ENCODE measurements at regions not wholly inside any gene's neighbourhood (a gene's known extent, or its start where the extent isn't known, plus 50 kb on each side); places are given as distances from the start of the nearest gene placed in this dataset.

DNA sequence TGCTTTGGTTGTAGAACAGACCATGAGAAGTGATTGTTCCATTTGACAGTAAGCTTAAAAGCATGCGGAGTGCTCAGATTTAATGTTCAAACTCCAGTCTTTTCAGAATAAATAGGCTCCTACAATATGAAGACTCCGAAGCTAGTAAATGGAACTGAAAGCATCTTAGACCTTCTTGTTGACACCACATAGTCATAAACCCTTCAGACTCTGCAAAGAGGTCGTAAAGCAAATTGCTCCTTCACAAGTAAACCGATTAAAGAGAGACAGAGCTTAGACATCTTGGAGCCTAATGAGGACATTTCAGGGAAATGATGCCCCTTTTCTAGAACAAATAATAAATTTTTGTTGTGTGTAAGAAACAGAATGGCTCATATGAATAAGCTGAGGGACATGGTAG, 511.0 kb upstream of the RIOK2 start:
- TF ChIP-seq, protein P1, sequence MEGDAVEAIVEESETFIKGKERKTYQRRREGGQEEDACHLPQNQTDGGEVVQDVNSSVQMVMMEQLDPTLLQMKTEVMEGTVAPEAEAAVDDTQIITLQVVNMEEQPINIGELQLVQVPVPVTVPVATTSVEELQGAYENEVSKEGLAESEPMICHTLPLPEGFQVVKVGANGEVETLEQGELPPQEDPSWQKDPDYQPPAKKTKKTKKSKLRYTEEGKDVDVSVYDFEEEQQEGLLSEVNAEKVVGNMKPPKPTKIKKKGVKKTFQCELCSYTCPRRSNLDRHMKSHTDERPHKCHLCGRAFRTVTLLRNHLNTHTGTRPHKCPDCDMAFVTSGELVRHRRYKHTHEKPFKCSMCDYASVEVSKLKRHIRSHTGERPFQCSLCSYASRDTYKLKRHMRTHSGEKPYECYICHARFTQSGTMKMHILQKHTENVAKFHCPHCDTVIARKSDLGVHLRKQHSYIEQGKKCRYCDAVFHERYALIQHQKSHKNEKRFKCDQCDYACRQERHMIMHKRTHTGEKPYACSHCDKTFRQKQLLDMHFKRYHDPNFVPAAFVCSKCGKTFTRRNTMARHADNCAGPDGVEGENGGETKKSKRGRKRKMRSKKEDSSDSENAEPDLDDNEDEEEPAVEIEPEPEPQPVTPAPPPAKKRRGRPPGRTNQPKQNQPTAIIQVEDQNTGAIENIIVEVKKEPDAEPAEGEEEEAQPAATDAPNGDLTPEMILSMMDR (IDR thresholded peaks at IDR 0.05) = no peak
- no peak for TF ChIP-seq POLR2A (IDR thresholded peaks at IDR 0.05)

Data from uterus (tissue), 2 donors.